HL-60 (cell line): ENCODE measurements at regions not wholly inside any gene's neighbourhood (a gene's known extent, or its start where the extent isn't known, plus 50 kb on each side); places are given as distances from the start of the nearest gene placed in this dataset.

ENCODE experiments used
- CTCF ChIP-seq: IDR thresholded peaks from one replicate; pipeline ENCODE4 v1.5.1; 2011; ENCODE audit warnings: low read length, control low read depth, inconsistent platforms; ENCODE audit not compliant: insufficient read depth
- GABPA ChIP-seq: IDR thresholded peaks from 2 replicates; pipeline ENCODE4 v1.6.1; 2012; ENCODE audit warnings: low read depth
- POLR2AphosphoS5 ChIP-seq: IDR thresholded peaks from 2 replicates; pipeline ENCODE4 v1.6.1; 2012; ENCODE audit warnings: low read depth
- SPI1 ChIP-seq: IDR thresholded peaks from 2 replicates; pipeline ENCODE4 v1.6.1; 2012; ENCODE audit warnings: low read depth, mild to moderate bottlenecking, borderline replicate concordance
- TF ChIP-seq, protein P1 (sequence below): IDR thresholded peaks from 2 replicates; pipeline ENCODE4 v1.6.1; 2012; ENCODE audit warnings: low read depth; ENCODE audit not compliant: insufficient replicate concordance

DNA sequence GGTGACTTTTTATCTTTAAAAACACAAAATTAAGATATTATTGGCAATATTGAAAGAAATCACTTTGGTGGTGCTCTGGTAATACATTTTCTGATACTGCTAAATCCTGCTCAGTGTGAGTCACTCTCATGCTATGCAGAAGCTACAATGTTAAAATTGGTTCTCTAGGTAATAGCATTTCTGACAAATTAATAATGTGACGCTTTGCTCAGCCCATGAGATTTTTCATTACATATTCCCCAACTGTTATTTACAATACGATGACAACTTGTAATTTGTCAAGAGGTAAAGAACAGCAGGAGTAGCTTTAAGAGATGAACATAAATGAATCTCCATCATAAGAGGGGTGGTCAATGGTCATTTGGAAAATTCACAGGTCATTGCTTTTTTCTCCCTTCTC, 573.6 kb downstream of the TMEM182 start:
- TF ChIP-seq CTCF (no peak), POLR2AphosphoS5 (no peak), GABPA (no peak), SPI1 (no peak)
- TF ChIP-seq, protein P1, sequence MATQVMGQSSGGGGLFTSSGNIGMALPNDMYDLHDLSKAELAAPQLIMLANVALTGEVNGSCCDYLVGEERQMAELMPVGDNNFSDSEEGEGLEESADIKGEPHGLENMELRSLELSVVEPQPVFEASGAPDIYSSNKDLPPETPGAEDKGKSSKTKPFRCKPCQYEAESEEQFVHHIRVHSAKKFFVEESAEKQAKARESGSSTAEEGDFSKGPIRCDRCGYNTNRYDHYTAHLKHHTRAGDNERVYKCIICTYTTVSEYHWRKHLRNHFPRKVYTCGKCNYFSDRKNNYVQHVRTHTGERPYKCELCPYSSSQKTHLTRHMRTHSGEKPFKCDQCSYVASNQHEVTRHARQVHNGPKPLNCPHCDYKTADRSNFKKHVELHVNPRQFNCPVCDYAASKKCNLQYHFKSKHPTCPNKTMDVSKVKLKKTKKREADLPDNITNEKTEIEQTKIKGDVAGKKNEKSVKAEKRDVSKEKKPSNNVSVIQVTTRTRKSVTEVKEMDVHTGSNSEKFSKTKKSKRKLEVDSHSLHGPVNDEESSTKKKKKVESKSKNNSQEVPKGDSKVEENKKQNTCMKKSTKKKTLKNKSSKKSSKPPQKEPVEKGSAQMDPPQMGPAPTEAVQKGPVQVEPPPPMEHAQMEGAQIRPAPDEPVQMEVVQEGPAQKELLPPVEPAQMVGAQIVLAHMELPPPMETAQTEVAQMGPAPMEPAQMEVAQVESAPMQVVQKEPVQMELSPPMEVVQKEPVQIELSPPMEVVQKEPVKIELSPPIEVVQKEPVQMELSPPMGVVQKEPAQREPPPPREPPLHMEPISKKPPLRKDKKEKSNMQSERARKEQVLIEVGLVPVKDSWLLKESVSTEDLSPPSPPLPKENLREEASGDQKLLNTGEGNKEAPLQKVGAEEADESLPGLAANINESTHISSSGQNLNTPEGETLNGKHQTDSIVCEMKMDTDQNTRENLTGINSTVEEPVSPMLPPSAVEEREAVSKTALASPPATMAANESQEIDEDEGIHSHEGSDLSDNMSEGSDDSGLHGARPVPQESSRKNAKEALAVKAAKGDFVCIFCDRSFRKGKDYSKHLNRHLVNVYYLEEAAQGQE: no peak
